ENCODE measurements at regions not wholly inside any gene's neighbourhood (a gene's known extent, or its start where the extent isn't known, plus 50 kb on each side); places are given as distances from the start of the nearest gene placed in this dataset.
"Not testable (repeated sequence)": the region's sequence is repeated elsewhere in the genome, so short reads cannot be mapped to it uniquely, and the experiment has no call there.

- no peaks in the 10 kb centered on the region for H3K36me3 ChIP-seq
- H3K9me3 ChIP-seq: no peaks in the 10 kb centered on the region
- no peak overlapping the region for H3K9ac ChIP-seq
- no peak overlapping the region for H3K27ac ChIP-seq
- H3K27me3 ChIP-seq: no peaks in the 10 kb centered on the region
- H3K4me3 ChIP-seq: no peak overlapping the region
- H4K20me1 ChIP-seq: no peaks in the 10 kb centered on the region
- no peak for TF ChIP-seq Cebpa-rat (IDR thresholded peaks at IDR 0.05)
- peaks cover 6% of the 10 kb centered on the region; the same call in 1 of the 2 replicates for H3K4me1 ChIP-seq
- no peak overlapping the region for H3K4me2 ChIP-seq
Measured at GRCh38 chr13:76610819-76611415, 275.3 kb downstream of the KCTD12 start.

GRCh38 chr13:76609643-76610042, 276.6 kb downstream of the KCTD12 start:
- H3K4me2 ChIP-seq: no peak overlapping the region
- H4K20me1 ChIP-seq: no peaks in the 10 kb centered on the region
- H3K36me3 ChIP-seq: no peaks in the 10 kb centered on the region
- no peaks in the 10 kb centered on the region for H3K9me3 ChIP-seq
- peaks cover 6% of the 10 kb centered on the region; the same call in 1 of the 2 replicates for H3K4me1 ChIP-seq
- TF ChIP-seq Cebpa-rat (IDR thresholded peaks at IDR 0.05): no peak
- H3K27me3 ChIP-seq: no peaks in the 10 kb centered on the region
- H3K9ac ChIP-seq: no peak overlapping the region
- H3K4me3 ChIP-seq: no peak overlapping the region
- no peak overlapping the region for H3K27ac ChIP-seq

GRCh38 chr13:76607866-76608265, 278.3 kb downstream of the KCTD12 start:
- H3K27me3 ChIP-seq: no peaks in the 10 kb centered on the region
- H3K9ac ChIP-seq: no peak overlapping the region
- no peak overlapping the region for H3K27ac ChIP-seq
- H3K4me1 ChIP-seq: peaks cover 6% of the 10 kb centered on the region; the same call in 1 of the 2 replicates
- H3K4me3 ChIP-seq: no peak overlapping the region
- no peak overlapping the region for H3K4me2 ChIP-seq
- no peaks in the 10 kb centered on the region for H3K9me3 ChIP-seq
- no peaks in the 10 kb centered on the region for H4K20me1 ChIP-seq
- H3K36me3 ChIP-seq: no peaks in the 10 kb centered on the region
- TF ChIP-seq Cebpa-rat (IDR thresholded peaks at IDR 0.05): no peak

GRCh38 chr13:76600081-76600480, 286.1 kb downstream of the KCTD12 start:
- H3K27ac ChIP-seq: no peak overlapping the region

GRCh38 chr13:76597868-76598267, 288.3 kb downstream of the KCTD12 start:
- Histone ChIP-seq H3K9ac (no peak overlapping the region), H3K36me3 (no peaks in the 10 kb centered on the region), H4K20me1 (no peaks in the 10 kb centered on the region), H3K9me3 (no peaks in the 10 kb centered on the region), H3K4me1 (no peaks in the 10 kb centered on the region), H3K27ac (no peak overlapping the region), H3K27me3 (no peaks in the 10 kb centered on the region), H3K4me3 (no peak overlapping the region), H3K4me2 (no peak overlapping the region)
- no peak for TF ChIP-seq Cebpa-rat (IDR thresholded peaks at IDR 0.05)

More at GRCh38 chr13:76600081-76600480, 286.1 kb downstream of the KCTD12 start:
- no peaks in the 10 kb centered on the region for H3K36me3 ChIP-seq
- H4K20me1 ChIP-seq: no peaks in the 10 kb centered on the region
- no peak overlapping the region for H3K9ac ChIP-seq
- no peaks in the 10 kb centered on the region for H3K9me3 ChIP-seq
- H3K4me2 ChIP-seq: no peak overlapping the region
- no peak for TF ChIP-seq Cebpa-rat (IDR thresholded peaks at IDR 0.05)
- no peaks in the 10 kb centered on the region for H3K4me1 ChIP-seq
- no peaks in the 10 kb centered on the region for H3K27me3 ChIP-seq
- no peak overlapping the region for H3K4me3 ChIP-seq

- Histone ChIP-seq H4K20me1 (no peaks in the 10 kb centered on the region), H3K27me3 (no peaks in the 10 kb centered on the region), H3K36me3 (no peaks in the 10 kb centered on the region), H3K4me1 (peaks cover 8% of the 10 kb centered on the region; the same call in 1 of the 2 replicates), H3K4me2 (no peak overlapping the region), H3K9ac (no peak overlapping the region), H3K27ac (no peak overlapping the region), H3K9me3 (no peaks in the 10 kb centered on the region), H3K4me3 (no peak overlapping the region)
- TF ChIP-seq Cebpa-rat (IDR thresholded peaks at IDR 0.05): no peak
Measured at GRCh38 chr13:76596216-76596615, 290.0 kb downstream of the KCTD12 start.

GRCh38 chr13:76594435-76594834, 291.8 kb downstream of the KCTD12 start:
- no peak for TF ChIP-seq Cebpa-rat (IDR thresholded peaks at IDR 0.05)
- Histone ChIP-seq H3K4me3 (no peak overlapping the region), H3K4me1 (peaks cover 17% of the 10 kb centered on the region), H3K36me3 (no peaks in the 10 kb centered on the region), H3K4me2 (no peak overlapping the region), H3K9ac (no peak overlapping the region), H3K9me3 (no peaks in the 10 kb centered on the region), H3K27me3 (no peaks in the 10 kb centered on the region), H3K27ac (no peak overlapping the region), H4K20me1 (no peaks in the 10 kb centered on the region)

GRCh38 chr13:76586842-76587241, 299.4 kb downstream of the KCTD12 start:
- no peak overlapping the region for H3K9ac ChIP-seq
- no peaks in the 10 kb centered on the region for H3K36me3 ChIP-seq
- H4K20me1 ChIP-seq: no peaks in the 10 kb centered on the region
- TF ChIP-seq Cebpa-rat (IDR thresholded peaks at IDR 0.05): no peak
- H3K9me3 ChIP-seq: no peaks in the 10 kb centered on the region
- no peak overlapping the region for H3K27ac ChIP-seq
- no peaks in the 10 kb centered on the region for H3K27me3 ChIP-seq
- no peak overlapping the region for H3K4me2 ChIP-seq
- H3K4me3 ChIP-seq: no peak overlapping the region
- peaks cover 9% of the 10 kb centered on the region for H3K4me1 ChIP-seq

GRCh38 chr13:76579701-76580100, 306.5 kb downstream of the KCTD12 start:
- TF ChIP-seq Cebpa-rat (IDR thresholded peaks at IDR 0.05): no peak
- no peak overlapping the region for H3K27ac ChIP-seq
- H3K4me3 ChIP-seq: no peak overlapping the region
- H3K9ac ChIP-seq: no peak overlapping the region
- H4K20me1 ChIP-seq: no peaks in the 10 kb centered on the region
- H3K4me1 ChIP-seq: no peaks in the 10 kb centered on the region
- no peak overlapping the region for H3K4me2 ChIP-seq
- H3K9me3 ChIP-seq: peaks cover 30% of the 10 kb centered on the region
- H3K36me3 ChIP-seq: no peaks in the 10 kb centered on the region
- no peaks in the 10 kb centered on the region for H3K27me3 ChIP-seq

GRCh38 chr13:76575634-76576033, 310.6 kb downstream of the KCTD12 start:
- not testable (repeated sequence) for H4K20me1 ChIP-seq, H3K36me3 ChIP-seq, H3K27ac ChIP-seq, H3K4me3 ChIP-seq, H3K4me1 ChIP-seq, H3K4me2 ChIP-seq, H3K9ac ChIP-seq, H3K27me3 ChIP-seq
- H3K9me3 ChIP-seq: peaks cover 36% of the 10 kb centered on the region

GRCh38 chr13:76570510-76570971, 315.7 kb downstream of the KCTD12 start:
- Histone ChIP-seq H3K9me3 (peaks cover 14% of the 10 kb centered on the region), H3K27me3 (no peaks in the 10 kb centered on the region), H4K20me1 (no peaks in the 10 kb centered on the region), H3K4me2 (no peak overlapping the region), H3K4me1 (no peaks in the 10 kb centered on the region), H3K9ac (no peak overlapping the region), H3K36me3 (no peaks in the 10 kb centered on the region), H3K4me3 (no peak overlapping the region), H3K27ac (no peak overlapping the region)
- no peak for TF ChIP-seq Cebpa-rat (IDR thresholded peaks at IDR 0.05)

Measured in BLaER1 (cell line).